Progenitor cell of endocrine pancreas (in vitro differentiated cells): ENCODE measurements at regions not wholly inside any gene's neighbourhood (a gene's known extent, or its start where the extent isn't known, plus 50 kb on each side); places are given as distances from the start of the nearest gene placed in this dataset.

ENCODE experiments used
- DNase-seq: peaks from one replicate; pipeline ENCODE4 v3.0.0; 2021; ENCODE audit warnings: low spot score; ENCODE audit not compliant: unreplicated experiment
- H3K27ac Mint-ChIP-seq: 2 replicates; pipeline ENCODE4 v1.8.0; 2021; ENCODE audit warnings: mild to moderate bottlenecking, moderate library complexity, mixed read lengths
- H3K27me3 Mint-ChIP-seq: 2 replicates; pipeline ENCODE4 v1.8.0; 2021; ENCODE audit warnings: mixed read lengths
- H3K36me3 Mint-ChIP-seq: 2 replicates; pipeline ENCODE4 v1.8.0; 2022; ENCODE audit warnings: mixed read lengths; ENCODE audit not compliant: insufficient read depth
- H3K4me1 Mint-ChIP-seq: 2 replicates; pipeline ENCODE4 v1.8.0; 2021; ENCODE audit warnings: low read depth, mixed read lengths
- H3K4me3 Mint-ChIP-seq: 2 replicates; pipeline ENCODE4 v1.8.0; 2021; ENCODE audit warnings: low read depth, mild to moderate bottlenecking, moderate library complexity, mixed read lengths
- H3K9me3 Mint-ChIP-seq: 2 replicates; pipeline ENCODE4 v1.8.0; 2021; ENCODE audit warnings: low read depth, mixed read lengths
- TF ChIP-seq, protein P1 (sequence below): fragments of 200-600 bp; sonication (generic); IDR thresholded peaks from one replicate; pipeline ENCODE4 v1.5.0; 2021; ENCODE audit warnings: antibody characterized with exemption, mild to moderate bottlenecking; ENCODE audit not compliant: unreplicated experiment

GRCh38 chr16:88297178-88297720 lies 85.5 kb upstream of the ZNF469 start:
- Mint-ChIP-seq H3K4me3 (no peak overlapping the region), H3K36me3 (no peaks in the 10 kb centered on the region), H3K27ac (no peak overlapping the region), H3K4me1 (no peaks in the 10 kb centered on the region), H3K27me3 (peaks cover 48% of the 10 kb centered on the region), H3K9me3 (no peaks in the 10 kb centered on the region)
- TF ChIP-seq, protein P1, sequence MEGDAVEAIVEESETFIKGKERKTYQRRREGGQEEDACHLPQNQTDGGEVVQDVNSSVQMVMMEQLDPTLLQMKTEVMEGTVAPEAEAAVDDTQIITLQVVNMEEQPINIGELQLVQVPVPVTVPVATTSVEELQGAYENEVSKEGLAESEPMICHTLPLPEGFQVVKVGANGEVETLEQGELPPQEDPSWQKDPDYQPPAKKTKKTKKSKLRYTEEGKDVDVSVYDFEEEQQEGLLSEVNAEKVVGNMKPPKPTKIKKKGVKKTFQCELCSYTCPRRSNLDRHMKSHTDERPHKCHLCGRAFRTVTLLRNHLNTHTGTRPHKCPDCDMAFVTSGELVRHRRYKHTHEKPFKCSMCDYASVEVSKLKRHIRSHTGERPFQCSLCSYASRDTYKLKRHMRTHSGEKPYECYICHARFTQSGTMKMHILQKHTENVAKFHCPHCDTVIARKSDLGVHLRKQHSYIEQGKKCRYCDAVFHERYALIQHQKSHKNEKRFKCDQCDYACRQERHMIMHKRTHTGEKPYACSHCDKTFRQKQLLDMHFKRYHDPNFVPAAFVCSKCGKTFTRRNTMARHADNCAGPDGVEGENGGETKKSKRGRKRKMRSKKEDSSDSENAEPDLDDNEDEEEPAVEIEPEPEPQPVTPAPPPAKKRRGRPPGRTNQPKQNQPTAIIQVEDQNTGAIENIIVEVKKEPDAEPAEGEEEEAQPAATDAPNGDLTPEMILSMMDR, result no peak
- DNase-seq, result no peak

- Mint-ChIP-seq H3K36me3 (no peaks in the 10 kb centered on the region), H3K4me3 (no peak overlapping the region), H3K27me3 (peaks cover 47% of the 10 kb centered on the region), H3K4me1 (no peaks in the 10 kb centered on the region), H3K9me3 (no peaks in the 10 kb centered on the region), H3K27ac (no peak overlapping the region)
- TF ChIP-seq, protein P1, result no peak
- DNase-seq, result no peak
These were observed 84.5 kb upstream of the ZNF469 start for GRCh38 chr16:88298181-88298832.

- DNase-seq, result no peak
- Mint-ChIP-seq H3K4me1 (no peaks in the 10 kb centered on the region), H3K4me3 (no peak overlapping the region), H3K27ac (no peak overlapping the region), H3K9me3 (no peaks in the 10 kb centered on the region), H3K36me3 (no peaks in the 10 kb centered on the region), H3K27me3 (peaks cover 47% of the 10 kb centered on the region)
- TF ChIP-seq, protein P1, result no peak
These were observed 83.7 kb upstream of the ZNF469 start for GRCh38 chr16:88298833-88299745.

DNA sequence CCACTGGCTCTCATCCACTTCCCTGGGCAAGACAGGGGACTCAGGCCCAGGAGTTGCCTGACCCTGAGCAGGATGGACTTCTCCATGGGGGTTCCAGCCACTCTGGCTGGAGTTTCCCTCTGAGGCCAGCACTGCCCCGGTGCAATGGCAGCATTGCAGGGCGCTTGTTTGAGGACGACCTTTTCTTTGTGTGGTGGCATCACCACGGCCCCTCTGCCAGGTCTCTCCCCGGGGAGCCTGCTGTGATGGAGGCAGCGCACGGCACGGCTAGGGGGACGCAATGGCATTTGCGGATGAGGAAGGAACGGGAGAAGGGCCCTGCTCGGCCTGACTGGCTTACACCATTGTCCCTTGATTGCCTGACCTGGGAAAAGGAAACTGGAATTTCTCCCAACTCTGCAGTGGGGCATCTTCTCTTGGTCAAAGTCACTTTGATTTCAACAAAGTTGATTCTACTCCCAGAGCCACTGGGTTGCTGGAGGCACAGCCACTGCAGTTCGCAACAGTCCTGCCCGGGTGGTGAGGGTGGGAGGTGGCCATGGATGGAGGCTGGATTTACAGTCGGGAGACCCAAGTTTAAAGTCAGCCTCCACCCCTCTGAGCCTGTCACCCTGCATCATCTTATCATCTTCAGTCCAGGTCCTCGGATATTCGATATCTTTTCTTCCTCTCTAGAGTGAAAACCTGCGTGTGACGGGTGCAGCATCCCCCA lies 82.9 kb upstream of the ZNF469 start:
- no peak for DNase-seq
- H3K27me3 Mint-ChIP-seq, result peaks cover 42% of the 10 kb centered on the region
- H3K4me1 Mint-ChIP-seq, result no peaks in the 10 kb centered on the region
- no peaks in the 10 kb centered on the region for H3K36me3 Mint-ChIP-seq
- no peak overlapping the region for H3K4me3 Mint-ChIP-seq
- no peak overlapping the region for H3K27ac Mint-ChIP-seq
- H3K9me3 Mint-ChIP-seq, result no peaks in the 10 kb centered on the region
- TF ChIP-seq, protein P1, result no peak

DNA sequence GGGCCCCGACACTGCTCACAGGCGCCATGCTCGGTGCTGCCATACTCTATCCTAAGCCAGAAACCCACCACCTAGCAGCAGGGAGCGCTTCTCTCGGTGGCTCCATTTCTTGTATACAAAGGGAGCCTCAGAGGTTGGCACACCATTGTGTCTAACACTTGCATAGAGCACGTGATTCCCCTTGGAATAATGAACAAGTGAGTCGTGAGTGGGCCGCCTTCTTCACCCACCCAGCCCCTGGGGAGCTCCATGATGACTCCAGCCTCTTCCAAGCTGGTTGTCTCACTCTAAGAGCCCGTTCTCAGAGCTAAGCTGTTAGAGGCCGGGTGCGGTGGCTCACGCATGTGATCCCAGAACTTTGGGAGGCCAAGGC lies 82.3 kb upstream of the ZNF469 start:
- no peak overlapping the region for H3K4me3 Mint-ChIP-seq
- peaks cover 42% of the 10 kb centered on the region for H3K27me3 Mint-ChIP-seq
- no peak overlapping the region for H3K27ac Mint-ChIP-seq
- no peaks in the 10 kb centered on the region for H3K9me3 Mint-ChIP-seq
- TF ChIP-seq, protein P1, result no peak
- DNase-seq, result no peak
- no peaks in the 10 kb centered on the region for H3K36me3 Mint-ChIP-seq
- no peaks in the 10 kb centered on the region for H3K4me1 Mint-ChIP-seq
